H1 (cell line): ENCODE measurements at regions not wholly inside any gene's neighbourhood (a gene's known extent, or its start where the extent isn't known, plus 50 kb on each side); places are given as distances from the start of the nearest gene placed in this dataset.

Source experiments
- HDAC2 ChIP-seq, 2 experiments: fragments of 300-600 bp in 1 of 2; sonication (generic) in 1 of 2; IDR thresholded peaks; 2 replicates each; pipeline ENCODE4 v1.6.1; 2011 to 2012; ENCODE audit warnings: low read depth in 2 of 2, low read length in 2 of 2, mild to moderate bottlenecking in 2 of 2, moderate library complexity in 2 of 2, borderline replicate concordance in 1 of 2, inconsistent platforms in 1 of 2

DNA sequence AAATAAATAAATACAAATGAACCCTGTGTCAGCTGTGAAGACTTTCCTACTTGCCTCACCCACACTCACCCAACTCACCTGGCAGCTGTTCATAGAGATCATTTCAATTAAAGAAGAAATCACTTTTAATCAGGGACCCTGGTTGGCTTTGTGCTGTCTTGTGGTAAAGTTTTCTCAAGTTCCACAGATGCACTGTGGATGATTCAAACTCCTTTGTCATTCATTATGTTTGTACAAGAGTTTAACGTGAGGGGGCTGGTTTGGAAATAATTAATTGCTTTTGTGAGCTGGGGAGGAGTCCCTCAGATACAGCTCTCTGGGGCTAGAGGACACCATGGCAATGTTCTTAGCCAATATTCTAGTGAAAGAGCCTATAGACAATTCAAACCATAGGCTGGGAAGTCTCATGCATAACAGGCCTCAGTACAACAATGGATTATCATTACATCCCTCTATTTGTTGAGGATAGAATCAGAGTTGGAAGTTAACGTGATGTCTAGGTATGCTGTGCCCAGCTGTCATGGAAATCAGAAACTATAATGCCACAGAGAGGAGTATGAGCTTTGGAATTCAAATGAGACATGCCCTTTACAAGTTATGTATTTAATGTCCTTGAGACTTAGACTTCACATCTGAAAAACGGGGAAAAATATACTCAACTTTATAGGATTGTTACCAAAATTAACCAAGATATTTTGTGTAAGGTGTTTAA, 698.5 kb downstream of the KCNA4 start (continued):
- TF ChIP-seq HDAC2 (IDR thresholded peaks at IDR 0.05; ENCODE audit: borderline replicate concordance in 1 of 2, low read depth in 2 of 2, low read length in 2 of 2), result no peak
- TF ChIP-seq, all 59 proteins: peak for 0
